H1 (cell line): ENCODE measurements at regions not wholly inside any gene's neighbourhood (a gene's known extent, or its start where the extent isn't known, plus 50 kb on each side); places are given as distances from the start of the nearest gene placed in this dataset.

ENCODE experiments used
- CBX8 ChIP-seq: fragments of 300-800, 300-1000 bp; sonication (generic); IDR thresholded peaks from 2 replicates; pipeline ENCODE4 v1.7.1; 2016; ENCODE audit warnings: low read depth, low read length, borderline replicate concordance
- CEBPB ChIP-seq: IDR thresholded peaks from 2 replicates; pipeline ENCODE4 v1.6.1; 2012; ENCODE audit warnings: low read depth, low read length
- CREB1 ChIP-seq: IDR thresholded peaks from 2 replicates; pipeline ENCODE4 v1.6.1; 2012; ENCODE audit warnings: inconsistent platforms
- NANOG ChIP-seq: IDR thresholded peaks from 2 replicates; pipeline ENCODE4 v1.6.1; 2011; ENCODE audit warnings: low read length, low read depth, mild to moderate bottlenecking, inconsistent platforms; ENCODE audit not compliant: insufficient read depth, poor library complexity, severe bottlenecking
- POLR2AphosphoS5 ChIP-seq: IDR thresholded peaks from 2 replicates; pipeline ENCODE4 v1.6.1; 2011; ENCODE audit warnings: low read depth, low read length
- POU5F1 ChIP-seq: IDR thresholded peaks from 2 replicates; pipeline ENCODE4 v1.6.1; 2011; ENCODE audit warnings: low read depth, mild to moderate bottlenecking, low read length, moderate library complexity
- RAD21 ChIP-seq, 2 experiments: IDR thresholded peaks in 1 of 2; conservative IDR thresholded peaks in 1 of 2; 2 replicates each; pipeline ENCODE4 v1.6.1; 2011; ENCODE audit warnings: low read depth in 2 of 2, low read length in 2 of 2, improper control_type of control experiment in 1 of 2, inconsistent platforms in 1 of 2, mild to moderate bottlenecking in 1 of 2, moderate library complexity in 1 of 2
- RBBP5 ChIP-seq: IDR thresholded peaks from 2 replicates; pipeline ENCODE4 v1.7.1; 2012; ENCODE audit warnings: low read depth, mild to moderate bottlenecking, inconsistent platforms, low read length, moderate library complexity, borderline replicate concordance
- TF ChIP-seq, protein P1 (sequence below), 3 experiments: IDR thresholded peaks; 1 replicate in 2 of 3; 2 replicates in 1 of 3; pipeline versions ENCODE4 v1.5.1 to v1.6.1; 2011; ENCODE audit warnings: low read length in 3 of 3, mild to moderate bottlenecking in 3 of 3, inconsistent platforms in 2 of 3, low read depth in 1 of 3, moderate library complexity in 1 of 3; ENCODE audit not compliant: insufficient read depth in 1 of 3; ENCODE audit errors: control extremely low read depth in 1 of 3

DNA sequence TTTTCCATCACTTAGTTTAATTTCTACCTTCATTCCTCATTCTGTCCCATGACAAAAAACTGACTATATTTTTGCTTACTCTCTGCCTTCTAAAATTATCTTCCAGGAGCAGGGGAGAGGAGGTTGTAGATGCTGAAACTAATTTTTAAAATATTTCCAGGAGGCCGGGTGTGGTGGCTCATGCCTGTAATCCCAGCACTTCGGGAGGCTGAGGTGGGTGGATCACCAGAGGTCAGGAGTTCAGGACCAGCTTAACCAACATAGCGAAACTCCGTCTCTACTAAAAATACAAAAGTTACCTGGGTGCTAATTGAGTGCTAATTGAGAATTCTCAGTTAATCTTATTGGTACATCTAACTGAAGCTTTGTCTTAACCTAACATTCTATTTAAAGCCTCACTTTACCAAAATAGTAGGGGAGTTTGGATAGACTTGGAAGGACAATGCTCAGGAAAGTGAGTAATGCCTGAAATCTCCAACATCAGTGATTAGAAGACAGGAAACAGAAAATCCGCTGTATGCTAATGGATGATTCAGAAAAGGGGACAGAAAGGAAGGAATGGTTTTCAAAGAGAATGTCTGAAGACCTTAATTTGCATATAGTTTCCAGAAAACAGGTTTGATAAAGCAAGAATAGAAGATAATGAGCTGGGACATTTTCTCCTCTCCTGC is 336.1 kb downstream of the GBE1 start (continued):
- TF ChIP-seq, protein P1, sequence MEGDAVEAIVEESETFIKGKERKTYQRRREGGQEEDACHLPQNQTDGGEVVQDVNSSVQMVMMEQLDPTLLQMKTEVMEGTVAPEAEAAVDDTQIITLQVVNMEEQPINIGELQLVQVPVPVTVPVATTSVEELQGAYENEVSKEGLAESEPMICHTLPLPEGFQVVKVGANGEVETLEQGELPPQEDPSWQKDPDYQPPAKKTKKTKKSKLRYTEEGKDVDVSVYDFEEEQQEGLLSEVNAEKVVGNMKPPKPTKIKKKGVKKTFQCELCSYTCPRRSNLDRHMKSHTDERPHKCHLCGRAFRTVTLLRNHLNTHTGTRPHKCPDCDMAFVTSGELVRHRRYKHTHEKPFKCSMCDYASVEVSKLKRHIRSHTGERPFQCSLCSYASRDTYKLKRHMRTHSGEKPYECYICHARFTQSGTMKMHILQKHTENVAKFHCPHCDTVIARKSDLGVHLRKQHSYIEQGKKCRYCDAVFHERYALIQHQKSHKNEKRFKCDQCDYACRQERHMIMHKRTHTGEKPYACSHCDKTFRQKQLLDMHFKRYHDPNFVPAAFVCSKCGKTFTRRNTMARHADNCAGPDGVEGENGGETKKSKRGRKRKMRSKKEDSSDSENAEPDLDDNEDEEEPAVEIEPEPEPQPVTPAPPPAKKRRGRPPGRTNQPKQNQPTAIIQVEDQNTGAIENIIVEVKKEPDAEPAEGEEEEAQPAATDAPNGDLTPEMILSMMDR (IDR thresholded peaks at IDR 0.05; ENCODE audit: control extremely low read depth in 1 of 3, insufficient read depth in 1 of 3, low read depth in 1 of 3, low read length in 3 of 3): no peak
- TF ChIP-seq CREB1: no peak
- TF ChIP-seq RBBP5: no peak
- TF ChIP-seq POU5F1: no peak
- TF ChIP-seq CEBPB: no peak
- TF ChIP-seq CBX8: no peak
- TF ChIP-seq POLR2AphosphoS5: no peak
- TF ChIP-seq RAD21 (IDR thresholded peaks at IDR 0.05 in 1 of 2, conservative IDR thresholded peaks at IDR 0.05 in 1 of 2; ENCODE audit: low read depth in 2 of 2, low read length in 2 of 2): no peak
- no peak for TF ChIP-seq NANOG
- TF ChIP-seq, all 59 proteins: peak for 0
